ENCODE measurements at regions not wholly inside any gene's neighbourhood (a gene's known extent, or its start where the extent isn't known, plus 50 kb on each side); places are given as distances from the start of the nearest gene placed in this dataset.

- no peak overlapping the region for H3K27ac ChIP-seq
- peaks cover 2% of the 10 kb centered on the region; the same call in 1 of the 2 replicates for H3K4me1 ChIP-seq
- no peaks in the 10 kb centered on the region for H3K36me3 ChIP-seq
- no peaks in the 10 kb centered on the region; the same call in 1 of the 2 replicates for H3K9me3 ChIP-seq (replicated peaks)
- no peaks in the 10 kb centered on the region for H3K27me3 ChIP-seq
- no peak for DNase-seq
- no peak overlapping the region for H3K4me3 ChIP-seq
These were observed 123.6 kb upstream of the PTCH1 start for GRCh38 chr9:95640336-95640735.

GRCh38 chr9:95635986-95636671 lies 119.4 kb upstream of the PTCH1 start:
- Histone ChIP-seq H3K36me3 (no peaks in the 10 kb centered on the region), H3K4me1 (0 out of 2 replicates have a peak, but pooled peaks cover under 1% of the 10 kb centered on the region), H3K9me3 (replicated peaks) (no peaks in the 10 kb centered on the region; the same call in 1 of the 2 replicates), H3K27ac (no peak overlapping the region), H3K27me3 (no peaks in the 10 kb centered on the region), H3K4me3 (no peak overlapping the region)
- no peak for DNase-seq

GRCh38 chr9:95634536-95634935 lies 117.8 kb upstream of the PTCH1 start:
- Histone ChIP-seq H3K4me1 (no peaks in the 10 kb centered on the region; the same call in 1 of the 2 replicates), H3K27me3 (no peaks in the 10 kb centered on the region), H3K27ac (no peak overlapping the region), H3K4me3 (no peak overlapping the region), H3K36me3 (no peaks in the 10 kb centered on the region), H3K9me3 (replicated peaks) (no peaks in the 10 kb centered on the region; the same call in 1 of the 2 replicates)
- DNase-seq = no peak

GRCh38 chr9:95634114-95634513 lies 117.3 kb upstream of the PTCH1 start:
- Histone ChIP-seq H3K9me3 (replicated peaks) (no peaks in the 10 kb centered on the region; the same call in 1 of the 2 replicates), H3K4me1 (peaks cover 4% of the 10 kb centered on the region; the same call in 1 of the 2 replicates), H3K27ac (no peak overlapping the region), H3K36me3 (no peaks in the 10 kb centered on the region), H3K27me3 (no peaks in the 10 kb centered on the region), H3K4me3 (no peak overlapping the region)
- DNase-seq = no peak

GRCh38 chr9:95629585-95629984 lies 112.8 kb upstream of the PTCH1 start:
- no peaks in the 10 kb centered on the region for H3K27me3 ChIP-seq
- H3K36me3 ChIP-seq = no peaks in the 10 kb centered on the region
- no peak overlapping the region for H3K27ac ChIP-seq
- no peak for DNase-seq
- H3K9me3 ChIP-seq (replicated peaks) = no peaks in the 10 kb centered on the region; the same call in 1 of the 2 replicates
- no peak overlapping the region for H3K4me3 ChIP-seq
- H3K4me1 ChIP-seq = peaks cover 23% of the 10 kb centered on the region

GRCh38 chr9:95627802-95628201 lies 111.0 kb upstream of the PTCH1 start:
- Histone ChIP-seq H3K4me1 (peaks cover 23% of the 10 kb centered on the region), H3K36me3 (no peaks in the 10 kb centered on the region), H3K27ac (no peak overlapping the region; the same call in 1 of the 2 replicates), H3K9me3 (replicated peaks) (no peaks in the 10 kb centered on the region; the same call in 1 of the 2 replicates), H3K4me3 (no peak overlapping the region), H3K27me3 (no peaks in the 10 kb centered on the region)
- peak in 1 of 2 experiments; percentile 45 for DNase-seq

- DNase-seq = no peak
- H3K4me3 ChIP-seq = no peak overlapping the region
- no peaks in the 10 kb centered on the region; the same call in 1 of the 2 replicates for H3K9me3 ChIP-seq (replicated peaks)
- no peaks in the 10 kb centered on the region for H3K36me3 ChIP-seq
- no peaks in the 10 kb centered on the region for H3K27me3 ChIP-seq
- peaks cover 23% of the 10 kb centered on the region for H3K4me1 ChIP-seq
- H3K27ac ChIP-seq = no peak overlapping the region; the same call in 1 of the 2 replicates
These were observed 110.3 kb upstream of the PTCH1 start for GRCh38 chr9:95626885-95627558.

- H3K36me3 ChIP-seq = no peaks in the 10 kb centered on the region
- H3K4me3 ChIP-seq = no peak overlapping the region
- DNase-seq = no peak
- no peak overlapping the region for H3K27ac ChIP-seq
- no peaks in the 10 kb centered on the region; the same call in 1 of the 2 replicates for H3K9me3 ChIP-seq (replicated peaks)
- no peaks in the 10 kb centered on the region for H3K27me3 ChIP-seq
- H3K4me1 ChIP-seq = peaks cover 23% of the 10 kb centered on the region
These were observed 109.6 kb upstream of the PTCH1 start for GRCh38 chr9:95626341-95626740.

GRCh38 chr9:95623640-95624039 lies 106.9 kb upstream of the PTCH1 start:
- H3K27me3 ChIP-seq = no peaks in the 10 kb centered on the region
- DNase-seq = no peak
- peaks cover 15% of the 10 kb centered on the region for H3K4me1 ChIP-seq
- no peak overlapping the region for H3K27ac ChIP-seq
- H3K36me3 ChIP-seq = no peaks in the 10 kb centered on the region
- no peak overlapping the region for H3K4me3 ChIP-seq
- H3K9me3 ChIP-seq (replicated peaks) = no peaks in the 10 kb centered on the region

GRCh38 chr9:95620722-95621121 lies 104.0 kb upstream of the PTCH1 start:
- Histone ChIP-seq H3K36me3 (no peaks in the 10 kb centered on the region), H3K27me3 (no peaks in the 10 kb centered on the region), H3K9me3 (replicated peaks) (no peaks in the 10 kb centered on the region), H3K4me1 (no peaks in the 10 kb centered on the region), H3K27ac (no peak overlapping the region), H3K4me3 (no peak overlapping the region)
- no peak for DNase-seq

GRCh38 chr9:95620314-95620713 lies 103.5 kb upstream of the PTCH1 start:
- DNase-seq = peak; percentile 40 to 59
- Histone ChIP-seq H3K4me3 (no peak overlapping the region), H3K36me3 (no peaks in the 10 kb centered on the region), H3K27me3 (no peaks in the 10 kb centered on the region), H3K4me1 (no peaks in the 10 kb centered on the region), H3K27ac (no peak overlapping the region), H3K9me3 (replicated peaks) (no peaks in the 10 kb centered on the region)

GRCh38 chr9:95615246-95615645 lies 98.5 kb upstream of the PTCH1 start:
- H3K27me3 ChIP-seq = no peaks in the 10 kb centered on the region
- no peaks in the 10 kb centered on the region for H3K36me3 ChIP-seq
- H3K4me1 ChIP-seq = peaks cover 5% of the 10 kb centered on the region; the same call in 1 of the 2 replicates
- no peak overlapping the region for H3K4me3 ChIP-seq
- H3K9me3 ChIP-seq (replicated peaks) = no peaks in the 10 kb centered on the region; the same call in 1 of the 2 replicates
- DNase-seq = no peak
- no peak overlapping the region for H3K27ac ChIP-seq

- no peaks in the 10 kb centered on the region for H3K27me3 ChIP-seq
- H3K4me1 ChIP-seq = peaks cover 5% of the 10 kb centered on the region; the same call in 1 of the 2 replicates
- no peaks in the 10 kb centered on the region; the same call in 1 of the 2 replicates for H3K9me3 ChIP-seq (replicated peaks)
- H3K27ac ChIP-seq = no peak overlapping the region
- no peak for DNase-seq
- no peak overlapping the region for H3K4me3 ChIP-seq
- H3K36me3 ChIP-seq = no peaks in the 10 kb centered on the region
These were observed 96.9 kb upstream of the PTCH1 start for GRCh38 chr9:95613670-95614069.

GRCh38 chr9:95611354-95611753 lies 94.6 kb upstream of the PTCH1 start:
- H3K4me3 ChIP-seq = no peak overlapping the region
- H3K36me3 ChIP-seq = no peaks in the 10 kb centered on the region
- H3K4me1 ChIP-seq = peaks cover 6% of the 10 kb centered on the region; the same call in 1 of the 2 replicates
- DNase-seq = peak; percentile 87 to 88
- H3K27me3 ChIP-seq = no peaks in the 10 kb centered on the region
- H3K9me3 ChIP-seq (replicated peaks) = no peaks in the 10 kb centered on the region; the same call in 1 of the 2 replicates
- no peak overlapping the region for H3K27ac ChIP-seq
